KG1 (cell line): ENCODE measurements at regions not wholly inside any gene's neighbourhood (a gene's known extent, or its start where the extent isn't known, plus 50 kb on each side); places are given as distances from the start of the nearest gene placed in this dataset.

Experiments
- DNase-seq: peaks from one replicate; lab custom pipeline; 2025; lab: John Stamatoyannopoulos, UW

DNA sequence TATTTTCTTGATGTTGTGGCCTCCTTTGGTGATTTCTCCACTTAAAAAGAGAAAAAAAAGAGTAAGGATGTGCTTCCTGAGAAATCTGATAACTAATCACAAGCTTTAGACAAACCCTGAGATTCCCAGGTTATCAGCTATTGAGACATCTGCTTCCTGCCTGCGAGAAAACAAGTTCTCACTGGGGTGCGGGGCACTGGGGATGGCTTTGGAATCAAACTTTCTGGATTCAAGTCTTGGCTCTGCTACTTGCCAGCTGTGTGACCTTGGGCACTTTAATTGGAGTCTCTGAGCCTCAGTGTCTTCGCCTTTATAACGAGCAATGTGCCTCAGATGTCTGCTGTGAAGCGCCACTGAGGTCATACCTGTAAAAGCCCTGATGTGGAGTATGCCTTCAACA is 152.5 kb upstream of the NAV2 start:
- no peak for DNase-seq

DNA sequence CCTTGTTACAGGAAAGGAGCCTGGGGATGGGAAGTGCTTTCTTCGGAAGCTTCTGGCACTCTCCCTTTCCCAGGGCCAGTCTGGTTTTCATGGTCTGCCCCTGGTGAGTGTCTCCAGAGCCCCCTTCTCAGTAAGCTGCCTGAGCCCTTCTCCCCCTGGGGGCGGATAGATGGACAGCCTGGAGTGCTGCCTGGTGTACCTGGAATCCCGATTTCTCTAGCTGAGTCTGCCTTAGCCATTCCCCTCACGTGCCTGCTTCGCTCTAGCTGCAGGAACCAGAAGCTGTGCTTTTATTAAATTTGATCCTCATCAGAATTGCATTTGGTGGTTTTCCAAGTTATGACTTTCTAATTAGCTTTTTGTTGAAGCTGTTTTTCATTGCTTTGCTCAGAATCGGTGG is 152.9 kb upstream of the NAV2 start:
- DNase-seq = no peak

DNA sequence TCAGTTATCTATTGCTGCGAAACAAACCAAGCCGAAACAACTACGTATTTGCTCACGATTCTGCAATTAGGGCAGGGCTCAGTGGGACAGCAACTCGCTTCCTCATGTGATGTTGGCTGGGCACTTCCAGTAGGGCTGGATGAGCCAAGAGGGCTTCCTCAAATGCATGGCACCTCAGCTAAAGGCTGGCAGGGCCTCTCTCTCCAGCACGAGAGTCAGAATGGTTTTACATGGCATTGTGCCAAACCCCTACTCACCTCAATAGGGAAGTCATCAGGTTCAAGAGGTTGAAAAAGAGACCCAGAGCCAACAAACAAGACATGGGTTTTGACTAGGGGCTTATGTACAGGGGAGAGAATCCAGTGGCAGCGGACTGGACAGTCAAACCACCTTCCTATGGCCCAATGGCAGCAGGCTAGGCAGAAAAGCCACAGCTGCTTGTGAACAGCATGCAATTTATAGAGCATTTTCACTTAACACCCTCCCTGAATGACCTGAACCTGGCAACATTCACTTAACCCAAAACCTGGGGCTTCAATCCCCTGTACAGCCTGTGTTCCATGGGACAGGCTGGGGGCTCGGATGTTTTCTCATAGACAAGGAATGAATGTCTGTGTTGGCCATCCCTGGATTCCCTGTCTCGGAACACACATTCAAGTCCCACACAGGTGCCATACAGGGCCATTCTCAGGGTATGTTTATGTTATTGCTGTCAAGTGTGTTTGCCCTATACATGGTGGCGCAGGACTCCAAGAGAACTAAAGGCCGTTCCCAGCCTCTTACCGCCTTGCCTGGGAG is 154.2 kb upstream of the NAV2 start:
- DNase-seq = no peak

GRCh38 chr11:19557720-19558140 is 154.9 kb upstream of the NAV2 start:
- DNase-seq = peak; percentile 34

GRCh38 chr11:19557185-19557584 is 155.5 kb upstream of the NAV2 start:
- no peak for DNase-seq

GRCh38 chr11:19555266-19555665 is 157.4 kb upstream of the NAV2 start:
- no peak for DNase-seq

GRCh38 chr11:19553683-19554333 is 158.8 kb upstream of the NAV2 start:
- DNase-seq = peak; percentile 3

- DNase-seq = no peak
Measured at GRCh38 chr11:19552656-19553260, 159.9 kb upstream of the NAV2 start.

DNA sequence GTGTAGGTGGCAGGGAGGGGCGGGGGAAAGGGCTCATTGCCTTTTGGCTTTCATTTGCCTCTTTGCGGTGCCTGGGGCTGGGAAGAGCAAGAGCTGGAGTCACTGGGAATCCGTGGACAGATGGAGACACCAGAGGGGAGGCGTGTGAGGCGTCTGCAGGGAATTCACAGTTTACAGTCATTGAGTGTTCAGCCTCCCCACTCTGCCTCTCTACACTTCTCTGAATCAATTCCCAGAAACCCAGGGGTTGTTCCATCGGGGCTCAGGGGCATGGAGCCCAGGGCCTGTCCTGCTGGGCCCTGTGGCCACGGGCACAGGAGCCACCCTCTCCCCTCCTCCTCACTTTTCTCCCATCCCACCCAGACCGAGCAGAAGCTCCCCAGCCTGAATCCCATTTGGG is 160.5 kb upstream of the NAV2 start:
- no peak for DNase-seq

- DNase-seq = no peak
Measured at GRCh38 chr11:19551457-19551856, 161.2 kb upstream of the NAV2 start.

GRCh38 chr11:19547044-19547443 is 165.6 kb upstream of the NAV2 start:
- no peak for DNase-seq

GRCh38 chr11:19546325-19546724 is 166.3 kb upstream of the NAV2 start:
- no peak for DNase-seq

- DNase-seq = no peak
Measured at GRCh38 chr11:19541521-19542049, 171.1 kb upstream of the NAV2 start.

- DNase-seq = no peak
Measured at GRCh38 chr11:19539861-19540260, 172.8 kb upstream of the NAV2 start.

DNA sequence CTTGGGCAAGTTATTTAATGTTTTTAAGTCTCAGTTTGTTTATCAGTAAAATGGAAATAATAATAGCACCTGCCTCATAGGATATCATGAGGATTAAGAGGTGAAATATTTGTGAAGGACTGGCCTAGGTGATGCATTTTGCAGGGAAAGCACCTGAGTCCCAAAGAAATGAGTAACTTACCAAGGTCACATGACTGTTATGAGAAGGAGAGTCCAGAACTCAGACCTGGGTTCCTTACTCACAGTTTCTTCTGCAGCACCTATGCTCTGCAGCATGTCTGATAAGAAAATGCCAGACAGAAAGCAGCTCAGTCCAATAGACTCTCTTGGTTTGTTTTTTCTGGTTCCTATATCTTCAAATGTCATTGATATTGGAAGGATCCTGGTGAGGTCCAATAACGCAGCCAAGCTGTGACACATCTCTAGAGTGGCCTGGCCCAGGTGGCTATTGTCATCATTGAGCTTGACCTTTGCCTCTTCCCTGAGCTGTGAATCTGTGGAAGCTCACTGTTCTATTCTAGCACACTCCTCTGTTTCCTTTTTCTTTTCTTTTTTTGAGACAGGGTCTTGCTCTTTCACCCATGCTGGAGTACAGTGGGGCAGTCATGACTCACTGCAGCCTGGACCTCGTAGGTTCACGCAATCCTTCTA is 174.7 kb upstream of the NAV2 start:
- DNase-seq = no peak

- DNase-seq = no peak
Measured at GRCh38 chr11:19536131-19536530, 176.5 kb upstream of the NAV2 start.

DNA sequence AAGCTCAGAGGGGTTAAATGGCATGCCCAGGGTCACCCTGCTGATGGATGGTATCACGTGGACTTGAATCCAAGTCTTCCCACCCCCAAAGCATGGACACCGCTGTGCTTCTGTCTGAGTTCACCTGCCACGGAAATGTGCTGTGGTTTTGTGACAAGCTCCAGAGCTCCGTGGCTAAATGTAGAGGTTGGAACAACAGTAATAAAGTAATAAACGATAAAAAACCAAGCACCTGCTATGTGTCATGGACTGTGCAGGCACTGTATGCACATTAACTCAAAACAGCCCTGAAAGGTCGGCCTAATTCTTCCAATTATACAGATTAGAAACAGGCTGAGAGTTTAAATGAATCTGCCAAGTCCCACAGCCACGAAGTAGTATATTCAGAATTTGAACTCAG is 182.1 kb upstream of the NAV2 start:
- DNase-seq = no peak

- DNase-seq = no peak
Measured at GRCh38 chr11:19526119-19526518, 186.5 kb upstream of the NAV2 start.

DNA sequence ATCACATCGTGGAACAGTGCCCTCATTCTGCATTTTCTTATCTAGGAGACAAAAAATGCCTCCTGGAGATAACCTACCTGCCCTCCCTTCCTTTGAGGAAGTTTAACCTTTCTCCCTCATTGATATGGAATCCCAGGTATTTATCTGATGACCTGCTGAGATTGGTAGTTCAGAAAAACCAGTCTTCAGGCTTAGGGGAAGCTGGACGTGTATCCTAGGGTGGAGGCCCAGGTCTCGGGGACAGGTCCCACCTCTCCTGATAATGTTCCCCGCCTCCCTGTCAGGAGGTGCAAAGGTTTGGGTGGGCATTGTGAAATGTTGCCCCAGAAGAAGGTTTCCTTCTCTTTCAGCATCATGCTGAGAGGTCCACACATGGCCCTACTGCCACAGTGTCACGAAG is 186.9 kb upstream of the NAV2 start:
- no peak for DNase-seq

DNA sequence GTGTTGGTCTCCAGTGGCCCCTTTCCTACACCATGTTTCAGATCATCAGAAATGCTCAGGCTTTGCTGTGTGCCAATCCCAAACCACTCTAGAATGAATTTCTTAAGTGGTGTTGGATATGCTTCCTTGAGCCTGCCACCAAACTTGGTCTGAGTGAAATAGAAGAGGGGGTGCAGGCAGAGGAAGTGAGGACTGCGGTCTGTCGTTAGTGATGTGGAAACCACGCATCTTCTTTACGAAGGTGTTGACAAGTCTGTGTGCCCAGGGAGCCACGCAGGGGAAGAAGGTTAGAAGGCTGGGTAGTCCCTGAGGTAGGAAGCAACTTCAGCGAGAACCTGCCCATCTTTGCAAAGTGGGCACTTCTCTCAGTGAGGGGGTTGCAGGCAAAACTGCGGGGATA is 187.4 kb upstream of the NAV2 start:
- no peak for DNase-seq

- no peak for DNase-seq
Measured at GRCh38 chr11:19524171-19524671, 188.4 kb upstream of the NAV2 start.

- DNase-seq = no peak
Measured at GRCh38 chr11:19520681-19521080, 192.0 kb upstream of the NAV2 start.
